GM04504 (cell line): ENCODE measurements at regions not wholly inside any gene's neighbourhood (a gene's known extent, or its start where the extent isn't known, plus 50 kb on each side); places are given as distances from the start of the nearest gene placed in this dataset.
A peak's percentile ranks its signal among the peaks of the same experiment; 100 is the strongest.
"Not testable (repeated sequence)": the region's sequence is repeated elsewhere in the genome, so short reads cannot be mapped to it uniquely, and the experiment has no call there.

ENCODE experiments used
- DNase-seq: peaks from one replicate; pipeline ENCODE4 v3.0.0-alpha.2; 2012; ENCODE audit warnings: low read depth

DNA sequence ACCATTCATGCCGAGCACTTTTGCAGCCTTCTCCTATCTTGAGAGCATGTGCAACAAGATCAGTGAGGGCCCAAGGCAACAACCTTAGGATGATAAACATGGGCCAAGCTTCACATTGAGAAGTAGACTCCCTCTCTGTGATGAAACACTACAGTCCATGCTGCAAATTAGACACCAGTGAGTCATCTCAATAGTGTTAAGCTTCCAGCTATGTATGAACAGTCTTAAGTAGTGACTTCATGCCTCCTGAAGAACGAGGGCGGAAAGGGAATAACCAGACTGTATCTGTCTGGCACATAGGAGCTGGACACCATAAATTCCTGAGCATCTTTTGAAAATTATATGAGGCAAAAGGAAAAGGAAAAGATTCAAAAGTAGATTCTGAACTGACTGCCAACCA, 309.9 kb upstream of the SLITRK1 start:
- DNase-seq: peak; percentile 10

- no peak for DNase-seq
Observed at GRCh38 chr13:84191139-84191538, 308.9 kb upstream of the SLITRK1 start.

DNA sequence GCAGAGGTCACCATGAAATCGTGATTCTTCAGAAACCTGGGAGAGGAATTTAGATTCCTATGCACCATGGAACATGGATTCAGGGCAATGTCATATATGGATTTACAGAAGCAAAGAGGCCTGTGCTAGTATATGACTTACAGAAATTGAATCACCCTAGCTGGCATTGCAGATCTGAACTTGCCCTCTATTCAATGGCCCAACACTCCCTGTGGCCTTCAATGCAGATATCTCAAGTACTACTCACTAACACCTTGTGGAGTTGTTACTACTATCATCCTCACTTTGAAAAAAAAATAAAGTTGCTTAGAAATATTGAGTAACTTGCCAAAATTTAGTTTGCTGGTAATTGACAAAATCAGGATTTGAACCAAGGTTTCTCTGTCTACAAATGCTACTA, 305.4 kb upstream of the SLITRK1 start:
- DNase-seq: no peak

DNA sequence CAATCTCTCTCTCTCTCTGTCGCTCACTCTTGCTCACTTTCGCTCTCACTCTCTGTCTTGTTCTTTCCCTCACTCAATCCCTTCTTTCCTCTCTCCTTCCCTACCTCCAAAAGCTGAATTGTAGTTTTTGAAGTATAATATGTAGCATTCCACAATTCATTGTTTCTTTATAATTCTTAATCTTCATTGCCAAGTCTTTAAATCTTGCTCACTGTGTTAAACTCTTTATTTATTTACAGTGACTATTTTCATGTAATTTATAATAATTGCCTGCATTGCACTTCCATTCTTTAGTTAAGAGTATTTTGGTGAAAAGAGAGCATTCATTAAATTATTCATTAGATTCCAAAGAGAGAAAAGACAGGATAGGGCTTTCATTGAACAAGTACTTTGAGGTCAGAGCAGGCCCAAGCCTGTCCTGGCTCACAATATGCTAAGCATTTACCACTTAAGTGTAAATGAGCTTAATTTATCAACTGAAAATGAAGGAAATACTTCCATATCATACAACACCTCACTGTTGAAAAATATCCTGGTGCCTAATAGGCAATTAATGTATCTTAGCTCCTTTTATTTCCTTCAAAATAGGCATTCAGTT, 257.4 kb upstream of the SLITRK1 start:
- no peak for DNase-seq

DNA sequence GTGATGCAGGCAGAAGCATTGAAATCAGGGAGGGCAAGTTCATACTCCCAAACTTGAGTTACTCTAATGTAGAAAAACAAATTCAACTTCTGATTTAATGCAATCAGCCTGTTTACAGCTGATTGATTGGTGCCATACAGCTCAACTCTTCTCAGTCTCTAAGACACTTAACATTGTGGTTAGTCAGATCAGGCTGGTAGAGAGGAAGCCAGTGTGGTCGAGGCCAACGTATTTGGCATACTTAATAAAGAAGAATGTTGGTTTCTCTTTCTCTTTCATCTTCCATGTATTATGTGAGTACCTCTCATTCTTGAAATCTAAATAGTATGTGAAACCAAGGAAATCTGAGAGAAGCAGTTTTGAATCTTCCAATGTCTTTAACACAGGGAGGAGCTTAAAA, 255.0 kb upstream of the SLITRK1 start:
- no peak for DNase-seq

GRCh38 chr13:84136582-84136981, 254.3 kb upstream of the SLITRK1 start:
- no peak for DNase-seq

GRCh38 chr13:84132491-84132890, 250.2 kb upstream of the SLITRK1 start:
- no peak for DNase-seq

- DNase-seq: no peak
Observed at GRCh38 chr13:84131249-84131648, 249.0 kb upstream of the SLITRK1 start.

GRCh38 chr13:84130495-84131114, 248.3 kb upstream of the SLITRK1 start:
- no peak for DNase-seq

- no peak for DNase-seq
Observed at GRCh38 chr13:84129966-84130365, 247.7 kb upstream of the SLITRK1 start.

DNA sequence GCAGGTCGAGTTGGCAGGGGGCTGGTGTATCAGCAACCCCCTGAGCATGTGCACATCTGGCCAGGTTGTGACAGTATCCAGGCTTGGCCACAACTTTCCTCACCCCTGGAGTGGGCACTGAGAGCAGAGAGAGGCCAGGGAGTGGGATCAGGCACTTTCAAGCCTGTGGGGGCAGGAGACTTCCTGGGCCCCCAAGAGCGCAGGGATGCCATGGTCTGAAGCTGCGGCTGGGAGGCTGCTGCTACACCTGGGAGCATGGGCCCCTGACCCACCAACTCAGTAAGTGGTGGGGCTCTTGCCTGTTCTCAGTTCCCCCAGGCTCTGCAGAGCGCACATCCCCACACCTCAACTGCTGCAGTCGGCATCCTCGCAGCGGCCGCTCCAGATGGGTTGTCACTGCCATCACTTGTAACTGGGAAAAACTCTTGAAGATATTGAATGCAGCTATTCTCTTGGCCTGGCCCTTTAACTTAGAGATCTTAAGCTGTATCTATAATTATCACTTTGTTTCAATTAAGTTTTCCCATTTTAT, 245.4 kb upstream of the SLITRK1 start:
- DNase-seq: no peak

DNA sequence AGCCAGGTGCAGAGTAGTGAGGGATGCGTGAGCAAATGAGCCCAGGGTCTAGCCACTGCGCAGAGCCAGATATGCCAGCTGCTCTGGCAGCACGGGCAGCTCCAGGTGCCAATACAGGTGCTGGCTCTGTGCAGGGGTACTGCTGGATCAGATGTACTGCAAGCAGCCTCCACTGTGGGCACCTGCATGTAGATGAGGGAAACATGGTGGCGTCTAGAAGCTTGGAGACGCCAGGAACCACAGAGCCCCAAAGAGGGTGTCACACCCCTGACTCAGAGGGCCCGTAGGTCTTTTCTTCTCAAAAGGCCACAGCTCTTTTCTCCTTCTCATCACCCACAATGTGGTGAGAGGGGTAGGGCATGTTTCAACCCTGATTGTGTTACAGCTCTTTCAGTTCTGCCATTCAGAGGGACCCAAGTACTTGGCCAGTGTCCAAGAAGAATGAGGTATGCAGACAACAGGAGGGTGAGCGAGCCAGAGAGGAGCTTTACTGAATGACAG, 244.4 kb upstream of the SLITRK1 start:
- DNase-seq: no peak

DNA sequence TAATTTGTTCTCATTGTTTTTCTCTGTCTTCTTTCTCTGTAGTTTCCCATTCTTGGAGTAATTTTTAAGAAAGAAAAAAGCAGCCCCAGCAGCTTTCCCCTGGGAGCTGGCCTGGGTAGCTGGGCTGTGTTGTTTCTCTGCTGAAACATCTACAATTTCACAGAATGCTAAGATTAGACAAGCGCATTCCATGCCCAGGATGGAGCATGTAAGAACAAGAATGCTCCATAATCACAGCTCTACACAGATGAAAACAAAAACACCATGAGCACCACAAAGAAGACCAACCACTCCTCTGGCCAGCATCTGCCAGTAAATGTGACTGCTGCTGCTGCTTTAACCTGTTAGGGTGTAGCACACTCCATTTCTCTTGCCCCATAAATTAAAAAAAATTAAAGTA, 239.2 kb upstream of the SLITRK1 start:
- DNase-seq: no peak

DNA sequence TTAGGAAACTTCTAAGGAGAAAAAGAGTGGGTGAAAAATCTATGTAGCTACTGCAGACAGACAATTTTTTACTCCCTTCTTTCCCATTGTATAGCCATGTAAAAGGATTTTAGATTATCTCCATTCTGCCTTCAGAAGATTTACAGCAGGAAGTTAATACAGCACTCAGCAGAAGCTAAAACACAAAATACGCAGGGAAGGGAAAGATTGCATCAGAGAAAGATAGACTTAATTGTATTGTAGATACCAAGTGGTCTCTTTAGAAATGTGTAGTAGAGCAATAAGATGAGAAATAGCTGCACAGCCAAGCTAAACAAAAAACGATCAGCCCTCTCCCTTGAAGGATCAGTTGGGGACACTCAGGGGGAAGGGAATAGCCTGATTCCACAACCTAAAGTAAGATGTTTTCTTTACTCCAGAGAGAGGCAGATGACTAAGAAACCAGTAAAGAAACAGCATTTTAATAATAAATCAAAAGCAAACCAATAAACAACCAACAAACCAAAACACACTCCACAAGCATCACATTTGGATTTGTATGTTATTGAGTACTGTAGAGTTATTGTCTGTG, 236.7 kb upstream of the SLITRK1 start:
- no peak for DNase-seq

DNA sequence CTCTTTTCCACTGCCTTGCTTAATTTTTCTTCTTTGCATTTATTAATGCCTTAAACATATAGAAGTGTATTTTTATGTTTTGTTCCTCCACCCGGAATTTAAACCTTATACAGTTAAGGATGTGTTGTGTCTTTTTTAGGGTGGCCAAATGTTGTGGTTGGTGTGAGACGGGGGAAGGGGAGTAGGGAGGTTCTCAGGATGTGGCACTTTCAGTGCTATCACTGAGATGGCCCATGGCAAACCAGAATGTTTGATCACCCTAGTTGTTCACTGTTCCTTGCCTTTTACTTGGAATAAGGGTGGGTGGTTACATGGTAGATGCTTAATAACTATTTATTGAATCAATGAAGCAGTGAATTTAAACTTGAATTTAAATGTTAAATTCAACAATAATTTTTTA, 216.0 kb upstream of the SLITRK1 start:
- DNase-seq: no peak

DNA sequence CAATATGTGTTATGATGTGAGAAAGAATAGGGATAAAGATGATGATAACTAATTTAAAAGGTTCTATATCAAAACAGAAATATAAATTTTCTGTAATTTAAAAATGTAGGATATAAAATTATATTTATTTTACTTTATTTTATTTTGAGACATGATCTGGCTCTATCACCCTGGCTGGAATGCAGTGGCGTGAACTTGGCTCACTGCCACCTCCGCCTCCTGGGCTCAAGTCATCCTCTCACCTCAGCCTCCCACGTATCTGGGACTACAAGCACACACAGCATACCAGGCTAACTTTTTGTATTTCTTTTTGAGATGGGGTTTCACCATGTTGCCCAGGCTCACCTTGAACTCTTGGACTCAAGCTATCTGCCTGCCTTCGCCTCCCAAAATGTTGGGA, 214.9 kb upstream of the SLITRK1 start:
- DNase-seq: no peak

GRCh38 chr13:84096216-84096615, 213.9 kb upstream of the SLITRK1 start:
- no peak for DNase-seq

DNA sequence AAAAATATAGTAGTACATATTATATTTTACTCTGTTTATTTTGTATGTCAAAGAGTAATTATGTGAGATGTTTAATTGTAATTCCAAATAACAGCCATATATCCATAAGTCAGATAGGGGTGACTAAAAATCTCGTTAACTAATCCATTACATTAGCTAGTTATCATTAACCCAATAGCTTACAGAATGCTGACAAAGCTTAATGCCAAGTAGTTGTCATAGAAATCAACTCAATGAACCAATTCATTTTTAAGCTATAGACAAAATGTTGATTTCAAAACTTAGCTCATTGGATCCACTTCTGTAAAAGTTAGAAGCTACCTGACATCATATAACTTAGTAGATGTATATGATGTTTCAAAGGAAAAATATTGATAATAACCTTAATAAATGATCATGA, 206.7 kb upstream of the SLITRK1 start:
- DNase-seq: no peak

DNA sequence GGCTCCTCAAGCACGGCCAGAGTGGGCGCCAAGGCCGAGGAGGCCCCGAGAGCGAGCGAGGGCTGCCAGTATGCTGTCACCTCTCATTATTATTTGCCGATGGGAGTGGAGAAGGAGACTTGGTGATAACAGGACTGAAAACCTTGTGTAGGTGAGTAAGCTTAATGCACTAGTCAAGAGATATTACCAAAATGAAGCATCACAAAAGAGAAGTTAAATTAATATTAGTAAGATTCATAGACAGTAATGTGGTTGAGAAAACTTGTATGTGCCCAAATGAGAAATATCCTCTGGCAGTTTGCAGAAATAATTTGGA, 204.5 kb upstream of the SLITRK1 start:
- no peak for DNase-seq

GRCh38 chr13:84086098-84086846, 204.0 kb upstream of the SLITRK1 start:
- not testable (repeated sequence) for DNase-seq

DNA sequence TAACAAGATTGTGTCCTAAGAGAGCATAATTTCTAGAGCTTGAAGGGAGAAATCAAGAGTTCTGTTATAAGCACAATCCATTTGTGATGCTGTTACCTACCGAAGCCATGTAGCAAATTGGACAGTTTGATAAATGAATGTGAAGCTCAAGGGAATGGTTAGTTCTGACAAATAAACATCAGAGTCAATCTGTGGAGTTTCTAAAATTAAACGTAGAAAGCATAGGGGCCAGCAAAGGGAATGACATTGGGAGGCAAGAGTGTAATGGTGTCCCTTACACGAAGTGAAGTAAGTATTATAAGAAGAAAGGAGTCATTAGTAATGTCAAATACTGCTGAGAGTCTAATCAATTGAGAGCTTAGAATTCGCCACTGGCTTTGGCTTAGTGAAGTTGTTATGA, 200.2 kb upstream of the SLITRK1 start:
- no peak for DNase-seq

- DNase-seq: no peak
Observed at GRCh38 chr13:84080748-84081530, 198.7 kb upstream of the SLITRK1 start.
